ENCODE measurements at regions not wholly inside any gene's neighbourhood (a gene's known extent, or its start where the extent isn't known, plus 50 kb on each side); places are given as distances from the start of the nearest gene placed in this dataset.

DNA sequence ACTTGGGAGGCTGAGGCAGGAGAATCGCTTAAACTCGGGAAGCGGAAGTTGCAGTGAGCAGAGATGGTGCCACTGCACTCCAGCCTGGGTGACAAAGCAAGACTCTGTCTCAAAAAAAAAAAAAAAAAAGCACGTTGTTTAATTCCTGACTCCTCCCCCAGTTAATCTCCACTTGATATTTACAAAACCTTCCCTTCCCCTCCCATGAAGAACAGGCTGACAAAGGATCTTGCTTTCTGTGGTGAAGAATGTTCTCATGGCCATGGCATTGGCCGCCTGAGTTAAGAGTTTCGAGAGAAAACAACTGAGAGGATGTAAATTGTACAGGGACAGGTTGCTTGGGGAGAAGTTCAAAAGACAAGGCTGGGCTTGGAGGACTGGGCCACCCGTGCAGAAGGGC lies 168.2 kb upstream of the BCOR start:
- no peak for FAIRE-seq
- Histone ChIP-seq H3K27me3 (ENCODE audit: control insufficient read depth, insufficient read depth, low read length) (no peaks in the 10 kb centered on the region), H3K4me3 (ENCODE audit: low read depth, low read length) (no peak overlapping the region), H3K36me3 (ENCODE audit: control insufficient read depth, insufficient read depth, low read length) (no peaks in the 10 kb centered on the region)
- TF ChIP-seq CTCF (IDR thresholded peaks at IDR 0.05; ENCODE audit: insufficient read depth, low read length, severe bottlenecking) = no peak
- no peak for DNase-seq (ENCODE audit: low read depth)

- DNase-seq (ENCODE audit: low read depth) = no peak
- Histone ChIP-seq H3K27me3 (ENCODE audit: control insufficient read depth, insufficient read depth, low read length) (no peaks in the 10 kb centered on the region), H3K36me3 (ENCODE audit: control insufficient read depth, insufficient read depth, low read length) (no peaks in the 10 kb centered on the region), H3K4me3 (ENCODE audit: low read depth, low read length) (no peak overlapping the region)
- FAIRE-seq = no peak
- TF ChIP-seq CTCF (IDR thresholded peaks at IDR 0.05; ENCODE audit: insufficient read depth, low read length, severe bottlenecking) = no peak
Measured at GRCh38 chrX:40263014-40263560, 165.3 kb upstream of the BCOR start.

GRCh38 chrX:40262157-40263013 lies 164.6 kb upstream of the BCOR start:
- no peak for FAIRE-seq
- H3K27me3 ChIP-seq (ENCODE audit: control insufficient read depth, insufficient read depth, low read length) = no peaks in the 10 kb centered on the region
- no peak overlapping the region for H3K4me3 ChIP-seq (ENCODE audit: low read depth, low read length)
- TF ChIP-seq CTCF (IDR thresholded peaks at IDR 0.05; ENCODE audit: insufficient read depth, low read length, severe bottlenecking) = no peak
- DNase-seq (ENCODE audit: low read depth) = peak; percentile 36
- no peaks in the 10 kb centered on the region for H3K36me3 ChIP-seq (ENCODE audit: control insufficient read depth, insufficient read depth, low read length)

DNA sequence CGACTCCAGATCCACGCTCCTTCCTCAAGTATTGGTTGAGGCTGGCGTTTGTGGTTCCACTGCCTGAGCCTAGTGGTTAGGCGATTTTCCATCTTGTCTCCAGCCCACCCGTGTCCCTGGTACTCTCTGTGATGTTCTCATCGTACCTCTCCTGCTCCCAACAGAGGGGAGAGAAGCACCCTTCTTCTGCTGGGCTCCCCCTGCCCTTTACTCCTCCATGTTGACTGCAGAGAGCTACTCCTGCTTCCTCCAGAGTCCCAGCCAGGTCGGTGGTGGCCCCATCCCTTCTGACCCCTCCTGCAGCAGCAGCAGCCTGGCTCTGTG lies 164.0 kb upstream of the BCOR start:
- FAIRE-seq = no peak

GRCh38 chrX:40260146-40260747 lies 162.5 kb upstream of the BCOR start:
- TF ChIP-seq CTCF (IDR thresholded peaks at IDR 0.05; ENCODE audit: insufficient read depth, low read length, severe bottlenecking) = no peak
- FAIRE-seq = no peak
- no peak overlapping the region for H3K4me3 ChIP-seq (ENCODE audit: low read depth, low read length)
- no peaks in the 10 kb centered on the region for H3K27me3 ChIP-seq (ENCODE audit: control insufficient read depth, insufficient read depth, low read length)
- no peak for DNase-seq (ENCODE audit: low read depth)
- no peaks in the 10 kb centered on the region for H3K36me3 ChIP-seq (ENCODE audit: control insufficient read depth, insufficient read depth, low read length)

More for the DNA sequence above, 164.0 kb upstream of the BCOR start:
- H3K4me3 ChIP-seq (ENCODE audit: low read depth, low read length) = no peak overlapping the region
- H3K27me3 ChIP-seq (ENCODE audit: control insufficient read depth, insufficient read depth, low read length) = no peaks in the 10 kb centered on the region
- DNase-seq (ENCODE audit: low read depth) = no peak
- no peaks in the 10 kb centered on the region for H3K36me3 ChIP-seq (ENCODE audit: control insufficient read depth, insufficient read depth, low read length)
- TF ChIP-seq CTCF (IDR thresholded peaks at IDR 0.05; ENCODE audit: insufficient read depth, low read length, severe bottlenecking) = no peak

All from bronchial epithelial cell (primary cell).